Retinal pigment epithelial cell (primary cell): ENCODE measurements at regions not wholly inside any gene's neighbourhood (a gene's known extent, or its start where the extent isn't known, plus 50 kb on each side); places are given as distances from the start of the nearest gene placed in this dataset.

Experiments
- DNase-seq: peaks from one replicate; pipeline ENCODE4 v3.0.0-alpha.2; 2010; ENCODE audit warnings: low read depth
- H3K4me3 ChIP-seq: 2 replicates; pipeline ENCODE4 v1.5.1; 2011; ENCODE audit warnings: mild to moderate bottlenecking, low read length, control low read depth, moderate library complexity
- TF ChIP-seq, protein P1 (sequence below): conservative IDR thresholded peaks from 2 replicates; pipeline ENCODE4 v1.5.1; 2011; ENCODE audit warnings: low read depth, low read length, control low read depth, inconsistent platforms

DNA sequence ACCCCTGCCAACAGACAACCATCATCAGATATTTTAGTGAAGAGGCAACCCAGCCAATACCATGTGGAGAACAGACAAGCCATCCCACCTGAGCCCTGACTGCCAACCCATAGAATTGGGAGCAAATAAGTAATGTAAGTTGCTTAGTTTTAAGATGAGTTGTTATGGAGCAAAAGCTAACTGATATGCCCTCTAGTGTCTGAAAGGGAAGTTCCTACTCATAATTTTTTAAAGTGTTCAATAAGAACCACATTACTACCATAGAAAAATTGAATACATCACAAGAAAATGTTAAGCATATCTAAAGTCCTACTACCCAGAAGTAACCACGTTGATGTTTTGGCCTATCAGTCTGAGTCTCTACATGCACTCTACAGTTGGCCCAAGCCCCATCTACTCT, 50.8 kb upstream of the SLC36A4 start:
- H3K4me3 ChIP-seq = no peak overlapping the region
- TF ChIP-seq, protein P1, sequence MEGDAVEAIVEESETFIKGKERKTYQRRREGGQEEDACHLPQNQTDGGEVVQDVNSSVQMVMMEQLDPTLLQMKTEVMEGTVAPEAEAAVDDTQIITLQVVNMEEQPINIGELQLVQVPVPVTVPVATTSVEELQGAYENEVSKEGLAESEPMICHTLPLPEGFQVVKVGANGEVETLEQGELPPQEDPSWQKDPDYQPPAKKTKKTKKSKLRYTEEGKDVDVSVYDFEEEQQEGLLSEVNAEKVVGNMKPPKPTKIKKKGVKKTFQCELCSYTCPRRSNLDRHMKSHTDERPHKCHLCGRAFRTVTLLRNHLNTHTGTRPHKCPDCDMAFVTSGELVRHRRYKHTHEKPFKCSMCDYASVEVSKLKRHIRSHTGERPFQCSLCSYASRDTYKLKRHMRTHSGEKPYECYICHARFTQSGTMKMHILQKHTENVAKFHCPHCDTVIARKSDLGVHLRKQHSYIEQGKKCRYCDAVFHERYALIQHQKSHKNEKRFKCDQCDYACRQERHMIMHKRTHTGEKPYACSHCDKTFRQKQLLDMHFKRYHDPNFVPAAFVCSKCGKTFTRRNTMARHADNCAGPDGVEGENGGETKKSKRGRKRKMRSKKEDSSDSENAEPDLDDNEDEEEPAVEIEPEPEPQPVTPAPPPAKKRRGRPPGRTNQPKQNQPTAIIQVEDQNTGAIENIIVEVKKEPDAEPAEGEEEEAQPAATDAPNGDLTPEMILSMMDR = peak; percentile 51
- no peak for DNase-seq

DNA sequence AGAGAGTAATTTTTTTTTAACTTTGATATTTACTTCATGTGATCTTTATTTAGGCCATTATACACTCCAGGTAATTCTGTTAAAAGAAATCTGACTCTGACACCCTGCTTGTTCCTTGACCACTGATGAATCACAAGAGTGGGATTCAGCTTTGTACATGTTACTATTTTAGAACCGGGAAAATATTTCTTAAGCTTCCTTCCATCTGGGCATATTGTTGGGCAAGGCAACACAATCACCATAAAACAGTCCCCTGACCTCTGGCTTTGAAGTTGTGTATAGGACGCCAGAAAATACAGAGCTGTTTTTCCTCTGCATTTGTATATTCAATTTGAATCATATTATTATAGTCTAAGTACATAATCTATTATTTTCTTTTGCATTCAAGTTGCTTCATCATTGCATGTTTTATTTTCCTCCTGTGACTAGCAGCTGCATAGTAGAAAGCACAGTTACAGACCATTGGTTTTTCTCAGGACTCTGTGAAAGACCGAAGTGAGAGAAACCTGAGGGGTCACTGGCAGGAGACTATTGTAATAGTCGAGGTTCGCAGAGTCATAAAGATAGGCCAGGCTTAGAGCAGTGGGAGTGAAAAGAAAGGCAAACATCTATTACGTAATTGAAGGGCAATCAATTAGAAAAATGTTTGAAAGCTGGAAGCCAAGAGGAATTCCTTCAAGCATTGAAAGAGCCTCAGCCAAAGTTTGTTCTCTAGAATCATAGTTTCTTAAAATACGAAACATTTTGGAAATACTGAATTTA, 51.8 kb upstream of the SLC36A4 start:
- TF ChIP-seq, protein P1 = no peak
- no peak overlapping the region for H3K4me3 ChIP-seq
- DNase-seq = no peak

DNA sequence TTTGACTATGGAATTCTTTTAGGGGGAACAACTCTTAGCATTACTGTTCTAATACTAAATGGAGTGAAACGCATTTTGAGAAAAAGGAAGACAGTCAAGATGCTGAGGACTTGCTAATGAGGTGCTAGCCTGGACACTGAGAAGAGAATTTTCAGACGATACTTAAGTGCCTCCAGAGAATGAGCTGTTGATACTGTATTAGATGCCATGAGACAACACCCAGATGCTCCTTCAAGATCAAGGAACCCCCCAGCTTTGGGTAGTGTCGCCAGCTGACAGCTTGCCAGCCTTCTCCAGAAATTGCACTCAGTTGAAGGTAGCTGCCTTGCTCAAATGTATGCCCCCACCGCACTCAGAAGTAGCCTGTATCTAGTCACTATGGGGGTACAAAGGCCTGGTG, 52.5 kb upstream of the SLC36A4 start:
- DNase-seq = no peak
- H3K4me3 ChIP-seq = no peak overlapping the region
- TF ChIP-seq, protein P1 = no peak

DNA sequence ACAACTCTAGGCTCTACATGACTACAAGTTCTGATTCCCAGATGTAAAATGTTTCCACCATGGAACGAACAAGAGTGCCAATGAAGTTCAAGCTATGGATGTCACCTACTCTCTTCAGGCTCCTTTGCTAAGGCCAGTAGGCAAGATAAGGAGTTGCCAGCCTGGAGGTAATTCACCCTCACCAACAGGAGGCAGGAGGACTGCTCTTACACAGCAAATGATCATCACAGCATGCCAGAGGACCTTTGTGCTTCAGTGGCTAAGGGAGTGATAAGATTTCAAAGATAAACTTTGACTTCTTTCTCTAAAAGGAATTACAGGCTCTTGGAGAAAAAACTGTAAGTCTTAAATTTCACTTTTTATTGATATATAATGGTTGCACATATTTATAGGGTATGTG, 54.1 kb upstream of the SLC36A4 start:
- no peak for DNase-seq
- TF ChIP-seq, protein P1 = no peak
- H3K4me3 ChIP-seq = no peak overlapping the region

DNA sequence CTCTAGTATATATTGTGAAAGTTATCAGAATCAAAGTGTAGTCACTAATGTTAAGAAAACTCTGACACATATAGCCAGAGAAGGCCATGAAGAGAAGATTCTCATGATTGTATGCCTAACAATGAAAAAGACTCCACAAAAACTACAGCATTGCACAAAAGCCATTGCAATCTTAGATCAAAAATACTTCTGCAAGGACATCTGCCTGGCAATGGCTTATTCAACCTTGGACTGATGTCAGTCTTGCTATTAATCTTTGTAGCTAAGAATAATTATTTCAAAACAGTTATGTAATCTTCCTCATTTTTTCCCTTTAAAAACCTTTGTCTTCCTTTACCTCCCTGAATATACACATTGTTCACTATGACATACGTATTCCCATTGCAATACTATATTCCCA, 55.3 kb upstream of the SLC36A4 start:
- no peak for DNase-seq

DNA sequence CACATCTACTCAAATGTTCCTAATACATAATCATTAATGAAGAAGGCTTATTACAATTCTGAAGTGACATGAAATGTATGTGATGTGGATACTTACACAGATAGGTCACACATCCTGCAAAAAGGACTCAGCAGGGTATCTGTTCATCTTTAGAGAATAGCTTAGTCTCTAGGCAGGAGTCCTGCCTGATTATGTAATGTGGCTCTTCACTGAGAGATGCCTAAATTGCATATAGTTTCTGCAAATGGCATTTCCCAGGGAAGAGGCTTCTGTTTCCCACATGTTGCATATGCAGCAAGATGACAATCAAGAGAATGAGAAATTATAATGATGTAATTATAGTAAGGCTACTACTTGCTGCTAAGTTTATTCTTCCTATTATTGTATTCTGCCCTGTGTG, 58.8 kb upstream of the SLC36A4 start:
- TF ChIP-seq, protein P1 = no peak
- no peak for DNase-seq
- H3K4me3 ChIP-seq = no peak overlapping the region

More for the DNA sequence above, 55.3 kb upstream of the SLC36A4 start:
- no peak overlapping the region for H3K4me3 ChIP-seq
- TF ChIP-seq, protein P1 = no peak

DNA sequence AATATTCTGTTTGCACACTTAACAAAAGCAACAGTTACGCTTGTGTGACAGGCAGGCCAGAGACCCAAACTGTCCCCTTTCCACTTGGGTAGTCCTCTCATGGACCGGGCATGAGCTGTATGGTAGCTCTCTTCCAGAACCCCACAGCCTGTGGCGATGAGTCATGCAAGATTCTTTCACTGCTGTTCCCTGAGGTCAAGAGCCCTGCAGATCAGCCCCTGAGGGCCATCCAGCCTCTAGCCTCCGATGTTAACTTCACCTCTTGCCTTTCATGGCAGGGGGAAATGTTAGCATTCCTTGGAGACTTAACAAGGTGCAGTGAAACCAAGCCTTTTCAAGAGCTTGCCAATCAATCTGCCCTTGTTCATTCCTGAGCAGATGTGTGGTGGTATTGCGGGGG, 63.2 kb upstream of the DEUP1 start:
- TF ChIP-seq, protein P1 = no peak
- no peak for DNase-seq
- H3K4me3 ChIP-seq = no peak overlapping the region
